ENCODE measurements at regions not wholly inside any gene's neighbourhood (a gene's known extent, or its start where the extent isn't known, plus 50 kb on each side); places are given as distances from the start of the nearest gene placed in this dataset.

GRCh38 chr12:115144425-115144824 is 460.4 kb upstream of the TBX3 start:
- Histone ChIP-seq H3K9me3 (ENCODE audit: low read length) (no peaks in the 10 kb centered on the region), H3K4me2 (ENCODE audit: low read length) (no peak overlapping the region), H2AFZ (ENCODE audit: low read length) (no peak overlapping the region), H3K79me2 (ENCODE audit: low read length) (no peaks in the 10 kb centered on the region), H3K9ac (ENCODE audit: low read length) (no peak overlapping the region), H3K4me1 (ENCODE audit: insufficient read depth, low read length) (peaks cover 4% of the 10 kb centered on the region), H3K27me3 (ENCODE audit: low read length) (no peaks in the 10 kb centered on the region), H3K27ac (ENCODE audit: low read length) (no peak overlapping the region), H3K4me3 (ENCODE audit: low read length) (no peak overlapping the region), H3K36me3 (ENCODE audit: low read depth, low read length) (no peaks in the 10 kb centered on the region), H3K9me2 (replicated peaks; ENCODE audit: low read length) (0 out of 2 replicates have a peak, but pooled peaks cover 5% of the 10 kb centered on the region), H3F3A (ENCODE audit: low read length, unreplicated experiment) (no peaks in the 10 kb centered on the region), H4K20me1 (ENCODE audit: low read length) (no peaks in the 10 kb centered on the region)
- ChIA-PET POLR2A (ENCODE audit: unreplicated experiment) (no interaction called here), CTCF (no interaction called here)
- no TSS peak for BruUV-seq (replicated peaks)
- intact Hi-C loops (cut with micrococcal nuclease), result no loop called here
- no peak for DNase-seq
- TF ChIP-seq EZH2 (IDR thresholded peaks at IDR 0.05; ENCODE audit: low read length, unreplicated experiment), result no peak
- no peak for ATAC-seq

- CTCF ChIA-PET, result no interaction called here
- POLR2A ChIA-PET (ENCODE audit: unreplicated experiment), result no interaction called here
These were observed 457.1 kb upstream of the TBX3 start for GRCh38 chr12:115140981-115141655.

GRCh38 chr12:115137812-115138521 is 454.0 kb upstream of the TBX3 start:
- no peaks in the 10 kb centered on the region for H4K20me1 ChIP-seq (ENCODE audit: low read length)
- no peak overlapping the region for H3K27ac ChIP-seq (ENCODE audit: low read length)
- intact Hi-C loops (cut with micrococcal nuclease), result no loop called here
- H3K9ac ChIP-seq (ENCODE audit: low read length), result no peak overlapping the region
- no peak overlapping the region for H3K4me3 ChIP-seq (ENCODE audit: low read length)
- ATAC-seq, result no peak
- no peaks in the 10 kb centered on the region for H3K4me1 ChIP-seq (ENCODE audit: insufficient read depth, low read length)
- no peaks in the 10 kb centered on the region for H3K9me3 ChIP-seq (ENCODE audit: low read length)
- BruUV-seq (replicated peaks), result no TSS peak
- TF ChIP-seq CTCF (conservative IDR thresholded peaks at IDR 0.05; ENCODE audit: low read depth, low read length) (no peak), EZH2 (IDR thresholded peaks at IDR 0.05; ENCODE audit: low read length, unreplicated experiment) (no peak), EZH2phosphoT487 (IDR thresholded peaks at IDR 0.05; ENCODE audit: borderline replicate concordance, low read length) (no peak)
- no peaks in the 10 kb centered on the region for H3K79me2 ChIP-seq (ENCODE audit: low read length)
- ChIA-PET POLR2A (ENCODE audit: unreplicated experiment) (no interaction called here), CTCF (no interaction called here)
- DNase-seq, result no peak
- H2AFZ ChIP-seq (ENCODE audit: low read length), result no peak overlapping the region
- H3K9me2 ChIP-seq (replicated peaks; ENCODE audit: low read length), result 0 out of 2 replicates have a peak, but pooled peaks cover 5% of the 10 kb centered on the region
- no peaks in the 10 kb centered on the region for H3K36me3 ChIP-seq (ENCODE audit: low read depth, low read length)
- no peaks in the 10 kb centered on the region for H3F3A ChIP-seq (ENCODE audit: low read length, unreplicated experiment)
- no peaks in the 10 kb centered on the region for H3K27me3 ChIP-seq (ENCODE audit: low read length)
- no peak overlapping the region for H3K4me2 ChIP-seq (ENCODE audit: low read length)

More at GRCh38 chr12:115140981-115141655, 457.1 kb upstream of the TBX3 start:
- H2AFZ ChIP-seq (ENCODE audit: low read length), result no peak overlapping the region
- H3F3A ChIP-seq (ENCODE audit: low read length, unreplicated experiment), result no peaks in the 10 kb centered on the region
- no peaks in the 10 kb centered on the region for H3K79me2 ChIP-seq (ENCODE audit: low read length)
- no peaks in the 10 kb centered on the region for H3K4me1 ChIP-seq (ENCODE audit: insufficient read depth, low read length)
- H3K9me3 ChIP-seq (ENCODE audit: low read length), result no peaks in the 10 kb centered on the region
- H3K9ac ChIP-seq (ENCODE audit: low read length), result no peak overlapping the region
- H3K9me2 ChIP-seq (replicated peaks; ENCODE audit: low read length), result 0 out of 2 replicates have a peak, but pooled peaks cover 5% of the 10 kb centered on the region
- intact Hi-C loops (cut with micrococcal nuclease), result no loop called here
- H3K36me3 ChIP-seq (ENCODE audit: low read depth, low read length), result no peaks in the 10 kb centered on the region
- BruUV-seq (replicated peaks), result no TSS peak
- ATAC-seq, result no peak
- H3K4me2 ChIP-seq (ENCODE audit: low read length), result no peak overlapping the region
- no peak overlapping the region for H3K4me3 ChIP-seq (ENCODE audit: low read length)
- no peaks in the 10 kb centered on the region for H3K27me3 ChIP-seq (ENCODE audit: low read length)
- H3K27ac ChIP-seq (ENCODE audit: low read length), result no peak overlapping the region
- H4K20me1 ChIP-seq (ENCODE audit: low read length), result no peaks in the 10 kb centered on the region
- DNase-seq, result no peak
- no peak for TF ChIP-seq EZH2 (IDR thresholded peaks at IDR 0.05; ENCODE audit: low read length, unreplicated experiment)
- TF ChIP-seq CTCF (conservative IDR thresholded peaks at IDR 0.05; ENCODE audit: low read depth, low read length), result no peak
- no peak for TF ChIP-seq EZH2phosphoT487 (IDR thresholded peaks at IDR 0.05; ENCODE audit: borderline replicate concordance, low read length)
